ENCODE measurements at regions not wholly inside any gene's neighbourhood (a gene's known extent, or its start where the extent isn't known, plus 50 kb on each side); places are given as distances from the start of the nearest gene placed in this dataset.
A peak's percentile ranks its signal among the peaks of the same experiment; 100 is the strongest.
"Not testable (repeated sequence)": the region's sequence is repeated elsewhere in the genome, so short reads cannot be mapped to it uniquely, and the experiment has no call there.

DNA sequence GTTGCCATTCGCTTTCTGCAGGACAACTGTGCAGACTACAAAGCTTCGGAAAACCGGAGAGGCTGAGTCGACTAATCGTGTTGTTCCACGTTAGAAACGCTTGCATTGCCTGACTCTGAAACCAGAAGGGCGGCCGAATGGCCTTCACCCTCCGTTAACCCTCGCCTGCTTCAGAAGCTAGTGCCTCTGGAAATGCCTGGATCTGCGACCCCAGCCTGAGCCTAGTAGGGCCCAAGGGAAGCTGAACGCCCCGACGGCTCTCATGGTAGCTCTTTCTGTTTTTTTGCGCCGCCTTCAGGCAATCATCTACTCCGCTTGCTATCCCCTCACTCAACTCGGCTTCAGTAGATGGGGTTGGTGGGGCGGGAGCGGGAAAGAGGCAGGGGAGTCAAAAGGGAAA, 117.3 kb downstream of the PPIAL4A start:
- H3K4me3 ChIP-seq (ENCODE audit: low read length); DNase-seq; H3K36me3 ChIP-seq (replicated peaks; ENCODE audit: insufficient read depth, low read length); H3F3A ChIP-seq (ENCODE audit: insufficient read depth, low read length); H3K9ac ChIP-seq (ENCODE audit: low read length); H2AFZ ChIP-seq (ENCODE audit: low read length); H3K9me3 ChIP-seq (replicated peaks; ENCODE audit: insufficient read depth, low read length); H3K4me2 ChIP-seq (ENCODE audit: low read depth, low read length); H3K27ac ChIP-seq (ENCODE audit: low read length); H4K20me1 ChIP-seq (ENCODE audit: insufficient read depth, low read length); H3K4me1 ChIP-seq (ENCODE audit: low read length); H3K9me2 ChIP-seq (replicated peaks; ENCODE audit: insufficient read depth, low read length); H3K27me3 ChIP-seq (replicated peaks; ENCODE audit: insufficient read depth, low read length); H3K79me2 ChIP-seq (ENCODE audit: low read length): not testable (repeated sequence)

DNA sequence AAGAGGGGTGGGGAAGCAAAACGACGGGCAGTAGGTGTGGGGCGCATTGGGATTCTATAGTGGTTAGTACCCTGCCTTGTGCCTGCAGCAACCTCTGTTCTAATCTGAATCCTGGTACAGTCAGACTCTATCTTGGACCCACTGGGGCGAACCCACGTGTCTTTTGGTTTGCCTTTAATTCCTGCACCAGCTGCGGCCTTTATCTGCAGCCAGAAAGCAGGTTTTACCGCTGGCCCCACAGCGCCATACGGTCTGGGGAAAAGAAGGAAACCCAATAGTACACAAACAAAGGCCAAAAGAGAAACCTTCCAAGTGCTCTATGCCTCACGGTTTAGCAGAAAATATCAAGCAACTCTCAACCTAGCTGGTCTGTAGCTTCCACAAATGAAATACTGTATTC, 118.2 kb downstream of the PPIAL4A start:
- DNase-seq; H3K4me2 ChIP-seq (ENCODE audit: low read depth, low read length); H3K4me3 ChIP-seq (ENCODE audit: low read length); H3K9me3 ChIP-seq (replicated peaks; ENCODE audit: insufficient read depth, low read length); H3K9ac ChIP-seq (ENCODE audit: low read length); H3K9me2 ChIP-seq (replicated peaks; ENCODE audit: insufficient read depth, low read length); H2AFZ ChIP-seq (ENCODE audit: low read length); H3K4me1 ChIP-seq (ENCODE audit: low read length); H3K79me2 ChIP-seq (ENCODE audit: low read length); H3K27ac ChIP-seq (ENCODE audit: low read length); H3K27me3 ChIP-seq (replicated peaks; ENCODE audit: insufficient read depth, low read length); H3F3A ChIP-seq (ENCODE audit: insufficient read depth, low read length); H4K20me1 ChIP-seq (ENCODE audit: insufficient read depth, low read length); H3K36me3 ChIP-seq (replicated peaks; ENCODE audit: insufficient read depth, low read length): not testable (repeated sequence)

DNA sequence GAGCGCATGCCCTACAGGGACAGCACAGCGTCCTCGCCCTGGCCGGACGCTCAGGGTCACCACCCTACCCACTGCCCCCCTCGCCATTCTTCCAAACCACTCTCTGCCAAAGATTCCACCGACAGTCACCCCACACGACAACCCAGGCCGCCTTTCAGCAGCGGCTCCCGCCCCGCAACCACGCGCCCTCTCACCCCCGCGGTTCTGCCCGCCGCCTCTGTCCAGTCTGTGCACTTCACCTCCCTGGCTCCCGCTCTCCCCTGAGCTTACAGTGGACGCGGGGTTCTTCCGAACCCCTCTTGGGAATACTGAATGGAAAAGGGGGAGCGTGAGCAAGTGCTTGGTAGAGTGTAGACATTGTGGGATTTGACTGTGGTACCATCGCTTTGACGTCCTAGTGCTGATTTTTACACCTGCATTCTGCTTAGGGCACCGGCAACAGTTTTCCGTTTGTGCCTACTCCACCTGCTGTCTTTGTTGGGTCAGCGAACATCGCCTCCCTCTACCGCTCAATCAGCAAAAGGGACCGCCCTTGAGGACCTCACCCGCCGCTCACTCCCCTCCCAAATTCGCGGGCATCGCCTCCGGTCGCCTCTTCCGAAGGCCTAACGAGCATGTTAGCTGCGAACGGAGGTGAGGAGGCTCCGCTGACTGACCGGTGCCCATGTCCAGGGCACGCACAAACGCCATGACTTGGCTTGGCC, 119.1 kb downstream of the PPIAL4A start:
- not testable (repeated sequence) for H3K4me1 ChIP-seq (ENCODE audit: low read length); H4K20me1 ChIP-seq (ENCODE audit: insufficient read depth, low read length); DNase-seq; H3K27me3 ChIP-seq (replicated peaks; ENCODE audit: insufficient read depth, low read length); H3K9me2 ChIP-seq (replicated peaks; ENCODE audit: insufficient read depth, low read length); H3K9me3 ChIP-seq (replicated peaks; ENCODE audit: insufficient read depth, low read length); H3K36me3 ChIP-seq (replicated peaks; ENCODE audit: insufficient read depth, low read length); H3K9ac ChIP-seq (ENCODE audit: low read length); H3K27ac ChIP-seq (ENCODE audit: low read length); H2AFZ ChIP-seq (ENCODE audit: low read length); H3K79me2 ChIP-seq (ENCODE audit: low read length); H3K4me3 ChIP-seq (ENCODE audit: low read length); H3F3A ChIP-seq (ENCODE audit: insufficient read depth, low read length)
- H3K4me2 ChIP-seq (ENCODE audit: low read depth, low read length), result peak overlapping the region; percentile 33; the same call in 1 of the 2 replicates

DNA sequence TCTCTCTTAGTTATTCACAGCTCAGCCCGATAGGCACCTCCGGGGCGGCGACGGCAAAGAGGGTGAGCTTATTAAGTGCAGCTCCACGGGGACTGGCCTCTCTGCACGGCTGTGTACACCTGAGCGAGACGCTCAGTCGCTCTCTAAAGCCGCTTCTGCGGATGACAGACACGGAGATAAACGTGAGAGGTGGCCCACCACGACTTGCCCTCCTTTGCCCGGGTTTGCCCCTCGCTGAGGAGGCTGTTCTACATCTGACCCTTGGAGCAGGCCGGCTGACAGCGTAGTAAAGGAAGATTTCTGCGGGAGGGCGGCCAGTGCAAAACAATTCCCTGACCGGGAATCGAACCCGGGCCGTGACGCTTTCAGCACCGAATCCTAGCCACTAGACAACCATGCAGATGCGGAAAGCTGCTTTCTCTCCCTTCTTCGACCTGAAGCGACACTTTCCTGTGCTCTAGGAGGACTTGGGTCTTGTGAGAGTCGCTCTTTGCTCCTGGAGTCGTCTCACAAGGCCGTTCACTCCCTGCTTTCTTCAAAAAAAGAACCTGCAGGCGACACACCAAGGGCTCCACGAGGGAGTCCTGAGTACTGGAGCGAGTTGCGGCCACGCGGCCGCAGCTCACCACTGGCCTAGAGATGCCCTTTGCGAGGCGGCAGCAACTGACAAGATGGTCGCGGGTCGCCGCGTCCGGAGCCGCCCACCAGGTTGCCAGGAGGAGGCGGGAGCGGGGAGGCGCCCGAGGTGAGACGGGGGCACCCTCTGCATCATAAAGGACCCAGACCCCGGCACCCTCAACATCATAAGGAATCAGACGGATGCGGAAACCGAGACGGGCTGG, 119.9 kb downstream of the PPIAL4A start:
- DNase-seq, result not testable (repeated sequence)

DNA sequence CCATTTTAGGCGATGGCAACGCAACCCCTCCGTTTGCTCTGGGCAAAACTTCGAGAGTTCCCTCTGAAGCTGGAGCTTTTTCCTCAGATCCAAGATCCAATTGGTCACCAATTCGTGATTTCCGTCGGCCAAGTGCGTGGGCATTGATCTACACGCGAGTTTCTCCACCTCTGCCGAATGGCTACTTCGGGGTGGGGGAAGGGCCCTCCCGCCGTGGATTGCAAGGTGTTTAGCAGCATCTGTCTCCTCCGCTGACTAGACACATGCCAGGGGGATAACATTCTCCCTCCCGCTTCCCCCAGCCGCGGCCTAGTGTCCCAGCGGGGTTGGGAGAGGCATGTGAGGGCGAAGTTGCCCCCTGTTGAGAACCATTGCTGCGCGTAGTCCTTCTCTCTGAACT, 120.6 kb downstream of the PPIAL4A start:
- not testable (repeated sequence) for DNase-seq; H3K4me3 ChIP-seq (ENCODE audit: low read length); H3K27me3 ChIP-seq (replicated peaks; ENCODE audit: insufficient read depth, low read length); H3K36me3 ChIP-seq (replicated peaks; ENCODE audit: insufficient read depth, low read length); H3F3A ChIP-seq (ENCODE audit: insufficient read depth, low read length); H3K9ac ChIP-seq (ENCODE audit: low read length); H3K79me2 ChIP-seq (ENCODE audit: low read length); H3K9me2 ChIP-seq (replicated peaks; ENCODE audit: insufficient read depth, low read length); H3K4me2 ChIP-seq (ENCODE audit: low read depth, low read length); H3K9me3 ChIP-seq (replicated peaks; ENCODE audit: insufficient read depth, low read length); H3K27ac ChIP-seq (ENCODE audit: low read length); H3K4me1 ChIP-seq (ENCODE audit: low read length); H4K20me1 ChIP-seq (ENCODE audit: insufficient read depth, low read length); H2AFZ ChIP-seq (ENCODE audit: low read length)

More for the DNA sequence above, 119.9 kb downstream of the PPIAL4A start:
- H3K9ac ChIP-seq (ENCODE audit: low read length); H3K4me3 ChIP-seq (ENCODE audit: low read length); H3K9me2 ChIP-seq (replicated peaks; ENCODE audit: insufficient read depth, low read length); H3K27ac ChIP-seq (ENCODE audit: low read length); H2AFZ ChIP-seq (ENCODE audit: low read length); H3K79me2 ChIP-seq (ENCODE audit: low read length); H3K9me3 ChIP-seq (replicated peaks; ENCODE audit: insufficient read depth, low read length); H3K36me3 ChIP-seq (replicated peaks; ENCODE audit: insufficient read depth, low read length); H3K4me2 ChIP-seq (ENCODE audit: low read depth, low read length); H3F3A ChIP-seq (ENCODE audit: insufficient read depth, low read length); H3K4me1 ChIP-seq (ENCODE audit: low read length); H4K20me1 ChIP-seq (ENCODE audit: insufficient read depth, low read length); H3K27me3 ChIP-seq (replicated peaks; ENCODE audit: insufficient read depth, low read length): not testable (repeated sequence)

DNA sequence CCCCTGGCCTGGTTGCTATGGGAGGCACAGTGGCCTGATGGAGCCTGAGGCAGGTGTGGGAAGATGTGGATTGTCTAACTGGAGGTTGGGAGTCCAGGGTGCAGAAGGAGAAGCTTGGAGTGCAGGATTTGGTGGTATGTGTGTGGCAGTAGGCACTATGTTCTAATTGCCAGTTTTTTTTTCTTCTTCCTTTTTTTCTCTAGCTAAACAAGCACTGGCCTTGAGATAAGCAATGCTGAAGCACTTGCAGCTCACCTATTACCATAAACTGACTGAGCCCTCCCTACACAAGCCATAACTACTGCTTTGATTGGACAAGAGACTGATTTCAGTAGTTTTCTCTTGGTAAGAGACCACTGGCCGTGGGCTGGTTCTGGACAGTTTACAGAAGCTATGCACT, 123.6 kb downstream of the PPIAL4A start:
- H3K4me2 ChIP-seq (ENCODE audit: low read depth, low read length); H3F3A ChIP-seq (ENCODE audit: insufficient read depth, low read length); H3K9me2 ChIP-seq (replicated peaks; ENCODE audit: insufficient read depth, low read length); H3K4me1 ChIP-seq (ENCODE audit: low read length); H3K79me2 ChIP-seq (ENCODE audit: low read length); DNase-seq; H3K4me3 ChIP-seq (ENCODE audit: low read length); H3K9ac ChIP-seq (ENCODE audit: low read length); H3K27me3 ChIP-seq (replicated peaks; ENCODE audit: insufficient read depth, low read length); H3K36me3 ChIP-seq (replicated peaks; ENCODE audit: insufficient read depth, low read length); H3K27ac ChIP-seq (ENCODE audit: low read length); H3K9me3 ChIP-seq (replicated peaks; ENCODE audit: insufficient read depth, low read length); H4K20me1 ChIP-seq (ENCODE audit: insufficient read depth, low read length); H2AFZ ChIP-seq (ENCODE audit: low read length): not testable (repeated sequence)

DNA sequence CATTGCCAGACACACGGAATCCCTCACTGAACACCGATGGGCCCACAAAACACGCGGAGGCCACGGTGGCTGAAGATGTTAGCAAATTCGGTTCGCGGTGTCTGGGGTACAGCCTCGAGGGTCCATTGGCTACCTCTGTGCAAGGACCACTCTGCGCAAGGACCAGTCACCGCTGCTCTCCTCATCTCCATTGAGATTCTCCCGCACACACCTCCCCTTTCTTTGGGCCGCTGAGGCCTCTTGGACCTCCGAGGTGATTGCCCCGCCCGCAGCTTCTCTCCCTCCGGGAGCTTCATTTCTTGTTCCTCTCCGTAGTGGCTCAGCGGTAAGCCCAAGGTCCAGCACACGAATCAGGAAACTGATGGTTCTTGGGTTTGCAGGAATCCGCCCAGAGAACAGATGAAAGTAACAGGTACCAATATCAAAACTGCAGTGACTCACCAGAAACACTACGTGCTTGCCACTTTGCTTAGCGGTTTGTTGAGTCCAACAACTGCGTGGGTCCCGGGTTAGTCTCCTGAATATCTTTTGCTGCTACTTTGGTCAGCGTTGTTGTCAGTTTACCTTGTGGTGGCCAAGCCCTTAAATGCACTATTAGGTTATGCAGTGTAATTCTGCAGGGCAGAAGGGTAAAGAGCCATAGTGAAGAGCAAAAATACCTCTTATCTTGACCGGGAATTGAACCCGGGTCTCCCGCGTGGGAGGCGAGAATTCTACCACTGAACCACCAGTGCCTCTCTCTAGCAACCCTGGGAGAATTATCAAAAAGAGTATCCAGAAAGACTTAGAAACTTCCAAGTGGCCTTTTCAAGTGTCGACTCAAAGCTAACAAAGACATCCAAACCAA, 126.8 kb downstream of the PPIAL4A start:
- peak; percentile 43 for DNase-seq
- not testable (repeated sequence) for H3K4me1 ChIP-seq (ENCODE audit: low read length); H4K20me1 ChIP-seq (ENCODE audit: insufficient read depth, low read length); H3K4me2 ChIP-seq (ENCODE audit: low read depth, low read length); H3F3A ChIP-seq (ENCODE audit: insufficient read depth, low read length); H3K9me3 ChIP-seq (replicated peaks; ENCODE audit: insufficient read depth, low read length); H2AFZ ChIP-seq (ENCODE audit: low read length); H3K79me2 ChIP-seq (ENCODE audit: low read length); H3K27ac ChIP-seq (ENCODE audit: low read length); H3K4me3 ChIP-seq (ENCODE audit: low read length); H3K9me2 ChIP-seq (replicated peaks; ENCODE audit: insufficient read depth, low read length); H3K36me3 ChIP-seq (replicated peaks; ENCODE audit: insufficient read depth, low read length); H3K27me3 ChIP-seq (replicated peaks; ENCODE audit: insufficient read depth, low read length); H3K9ac ChIP-seq (ENCODE audit: low read length)

Data from MM.1S (cell line).